Cardiac muscle cell (in vitro differentiated cells and primary cell): ENCODE measurements at regions not wholly inside any gene's neighbourhood (a gene's known extent, or its start where the extent isn't known, plus 50 kb on each side); places are given as distances from the start of the nearest gene placed in this dataset.
A peak's percentile ranks its signal among the peaks of the same experiment; 100 is the strongest.

Experiments used
- DNase-seq, 2 donors: peaks; one replicate each; pipeline versions ENCODE4 v3.0.0 to v3.0.0-alpha.2; 2010 to 2017; ENCODE audit warnings: low read depth in 1 of 2, low spot score in 1 of 2
- H3K27ac ChIP-seq: fragments of 200-600 bp; sonication (generic); 2 replicates; pipeline ENCODE4 v1.5.1; 2016
- H3K27me3 ChIP-seq: fragments of 200-600 bp; sonication (generic); 2 replicates; pipeline ENCODE4 v1.6.0; 2016; ENCODE audit warnings: control low read depth
- H3K36me3 ChIP-seq: fragments of 200-600 bp; sonication (generic); 2 replicates; pipeline ENCODE4 v1.5.1; 2016; ENCODE audit warnings: control low read depth
- H3K4me1 ChIP-seq: fragments of 200-600 bp; sonication (generic); 2 replicates; pipeline ENCODE4 v1.8.1; 2017; ENCODE audit warnings: low read depth, mild to moderate bottlenecking, mixed run types
- H3K4me3 ChIP-seq: fragments of 200-600 bp; sonication (generic); 2 replicates; pipeline ENCODE4 v1.5.1; 2016; ENCODE audit warnings: mild to moderate bottlenecking
- H3K9me3 ChIP-seq: fragments of 200-600 bp; sonication (generic); 2 replicates; pipeline ENCODE4 v1.5.1; 2017; ENCODE audit warnings: low read depth, mild to moderate bottlenecking, control low read depth
- TF ChIP-seq, protein P1 (sequence below): IDR thresholded peaks from 2 replicates; pipeline ENCODE4 v1.5.1; 2012; ENCODE audit warnings: low read depth, mild to moderate bottlenecking, low read length

DNA sequence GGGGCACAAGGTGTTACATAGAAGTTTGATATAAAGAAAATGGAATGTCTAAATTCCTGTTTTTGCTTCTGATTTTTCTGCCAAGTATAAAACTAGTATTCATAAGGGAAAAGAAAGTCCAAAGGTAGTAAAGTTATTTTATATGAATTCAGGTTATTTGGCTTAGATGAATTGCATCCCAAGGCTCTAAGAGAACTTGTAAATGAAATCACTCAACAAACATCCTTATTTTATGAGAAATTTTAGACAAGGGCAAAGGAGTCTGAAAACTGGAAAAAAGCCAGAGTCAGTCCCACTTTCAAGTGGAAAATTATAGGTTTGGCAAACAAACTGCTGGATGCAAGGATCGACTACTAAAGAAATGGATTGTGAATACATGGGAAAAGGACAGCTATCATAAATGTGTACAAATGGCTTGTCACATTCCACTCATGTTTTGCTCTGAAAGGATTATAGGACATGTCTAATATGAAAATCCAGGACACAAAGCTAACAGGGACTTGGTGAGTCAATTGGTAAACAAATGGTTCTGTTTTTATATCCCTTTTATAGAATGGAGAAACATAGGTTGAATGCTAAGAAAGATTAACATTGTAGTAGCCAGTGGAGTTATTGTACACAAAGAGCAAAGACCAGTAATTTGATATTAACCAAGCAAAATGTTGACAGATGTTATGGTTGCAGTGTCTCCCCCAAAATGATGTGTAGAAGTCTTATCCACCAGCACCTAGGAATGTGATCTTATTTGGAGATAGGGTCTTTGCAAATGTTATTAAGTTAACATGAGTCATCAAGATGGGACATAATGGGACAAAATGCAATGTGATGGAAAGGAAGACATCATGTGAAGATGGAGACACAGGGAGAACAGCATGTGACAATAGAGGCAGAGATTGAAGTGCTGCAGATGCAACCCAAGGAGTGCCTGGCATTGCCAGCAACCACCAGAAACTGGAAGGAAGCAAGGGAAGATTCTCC, 495.7 kb downstream of the TLE1 start:
- H3K9me3 ChIP-seq = no peaks in the 10 kb centered on the region
- H3K36me3 ChIP-seq = no peaks in the 10 kb centered on the region
- H3K4me3 ChIP-seq = no peak overlapping the region
- DNase-seq = no peak
- TF ChIP-seq, protein P1, sequence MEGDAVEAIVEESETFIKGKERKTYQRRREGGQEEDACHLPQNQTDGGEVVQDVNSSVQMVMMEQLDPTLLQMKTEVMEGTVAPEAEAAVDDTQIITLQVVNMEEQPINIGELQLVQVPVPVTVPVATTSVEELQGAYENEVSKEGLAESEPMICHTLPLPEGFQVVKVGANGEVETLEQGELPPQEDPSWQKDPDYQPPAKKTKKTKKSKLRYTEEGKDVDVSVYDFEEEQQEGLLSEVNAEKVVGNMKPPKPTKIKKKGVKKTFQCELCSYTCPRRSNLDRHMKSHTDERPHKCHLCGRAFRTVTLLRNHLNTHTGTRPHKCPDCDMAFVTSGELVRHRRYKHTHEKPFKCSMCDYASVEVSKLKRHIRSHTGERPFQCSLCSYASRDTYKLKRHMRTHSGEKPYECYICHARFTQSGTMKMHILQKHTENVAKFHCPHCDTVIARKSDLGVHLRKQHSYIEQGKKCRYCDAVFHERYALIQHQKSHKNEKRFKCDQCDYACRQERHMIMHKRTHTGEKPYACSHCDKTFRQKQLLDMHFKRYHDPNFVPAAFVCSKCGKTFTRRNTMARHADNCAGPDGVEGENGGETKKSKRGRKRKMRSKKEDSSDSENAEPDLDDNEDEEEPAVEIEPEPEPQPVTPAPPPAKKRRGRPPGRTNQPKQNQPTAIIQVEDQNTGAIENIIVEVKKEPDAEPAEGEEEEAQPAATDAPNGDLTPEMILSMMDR = no peak
- no peaks in the 10 kb centered on the region for H3K27me3 ChIP-seq
- H3K4me1 ChIP-seq = no peaks in the 10 kb centered on the region
- H3K27ac ChIP-seq = no peak overlapping the region

- no peaks in the 10 kb centered on the region for H3K36me3 ChIP-seq
- no peak overlapping the region for H3K27ac ChIP-seq
- H3K4me1 ChIP-seq = no peaks in the 10 kb centered on the region
- TF ChIP-seq, protein P1 = no peak
- no peak overlapping the region for H3K4me3 ChIP-seq
- DNase-seq = no peak
- no peaks in the 10 kb centered on the region for H3K9me3 ChIP-seq
- no peaks in the 10 kb centered on the region for H3K27me3 ChIP-seq
Measured at GRCh38 chr9:81191222-81191621, 498.1 kb downstream of the TLE1 start.

GRCh38 chr9:81190659-81191058, 498.7 kb downstream of the TLE1 start:
- H3K4me1 ChIP-seq = no peaks in the 10 kb centered on the region
- no peaks in the 10 kb centered on the region for H3K36me3 ChIP-seq
- TF ChIP-seq, protein P1 = no peak
- no peak overlapping the region for H3K27ac ChIP-seq
- no peaks in the 10 kb centered on the region for H3K9me3 ChIP-seq
- no peak for DNase-seq
- no peaks in the 10 kb centered on the region for H3K27me3 ChIP-seq
- H3K4me3 ChIP-seq = no peak overlapping the region

DNA sequence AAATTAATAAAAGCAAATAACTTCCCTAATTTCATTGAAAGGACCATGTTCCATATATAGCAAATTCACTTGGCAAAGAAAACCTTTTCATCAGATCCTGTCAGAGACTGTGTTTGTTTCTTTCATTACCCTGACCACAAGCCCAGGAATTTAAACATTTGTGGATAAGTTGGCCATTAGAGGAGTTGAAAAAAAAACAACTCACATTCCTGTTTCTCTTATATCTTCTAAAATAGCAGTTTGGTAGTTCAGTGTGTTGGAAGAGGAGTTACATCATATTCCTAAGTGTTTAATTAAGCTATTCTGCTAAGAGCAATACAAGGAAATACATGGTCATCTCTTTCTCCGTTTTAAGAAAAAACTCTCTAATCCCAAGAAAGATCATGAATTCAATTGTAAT, 505.6 kb downstream of the TLE1 start:
- peak in 1 of 2 donors; percentile 76 for DNase-seq
- Histone ChIP-seq H3K36me3 (no peaks in the 10 kb centered on the region), H3K4me3 (no peak overlapping the region), H3K9me3 (no peaks in the 10 kb centered on the region), H3K4me1 (no peaks in the 10 kb centered on the region), H3K27ac (no peak overlapping the region), H3K27me3 (no peaks in the 10 kb centered on the region)
- TF ChIP-seq, protein P1 = no peak

GRCh38 chr9:81182431-81182830, 506.9 kb downstream of the TLE1 start:
- H3K9me3 ChIP-seq = no peaks in the 10 kb centered on the region
- no peak overlapping the region for H3K4me3 ChIP-seq
- H3K27me3 ChIP-seq = no peaks in the 10 kb centered on the region
- H3K36me3 ChIP-seq = no peaks in the 10 kb centered on the region
- no peak overlapping the region for H3K27ac ChIP-seq
- DNase-seq = peak in 1 of 2 donors; percentile 25
- H3K4me1 ChIP-seq = no peaks in the 10 kb centered on the region
- TF ChIP-seq, protein P1 = no peak
